Medulla oblongata (tissue), 1 donor: ENCODE measurements at regions not wholly inside any gene's neighbourhood (a gene's known extent, or its start where the extent isn't known, plus 50 kb on each side); places are given as distances from the start of the nearest gene placed in this dataset.

ENCODE experiments used
- DNase-seq: peaks from one replicate; pipeline ENCODE4 v3.0.0-alpha.2; 2015; ENCODE audit errors: extremely low spot score

- no peak for DNase-seq
Observed at GRCh38 chr16:65671071-65671470, 549.2 kb upstream of the CDH11 start.

GRCh38 chr16:65668064-65668595, 546.3 kb upstream of the CDH11 start:
- no peak for DNase-seq

DNA sequence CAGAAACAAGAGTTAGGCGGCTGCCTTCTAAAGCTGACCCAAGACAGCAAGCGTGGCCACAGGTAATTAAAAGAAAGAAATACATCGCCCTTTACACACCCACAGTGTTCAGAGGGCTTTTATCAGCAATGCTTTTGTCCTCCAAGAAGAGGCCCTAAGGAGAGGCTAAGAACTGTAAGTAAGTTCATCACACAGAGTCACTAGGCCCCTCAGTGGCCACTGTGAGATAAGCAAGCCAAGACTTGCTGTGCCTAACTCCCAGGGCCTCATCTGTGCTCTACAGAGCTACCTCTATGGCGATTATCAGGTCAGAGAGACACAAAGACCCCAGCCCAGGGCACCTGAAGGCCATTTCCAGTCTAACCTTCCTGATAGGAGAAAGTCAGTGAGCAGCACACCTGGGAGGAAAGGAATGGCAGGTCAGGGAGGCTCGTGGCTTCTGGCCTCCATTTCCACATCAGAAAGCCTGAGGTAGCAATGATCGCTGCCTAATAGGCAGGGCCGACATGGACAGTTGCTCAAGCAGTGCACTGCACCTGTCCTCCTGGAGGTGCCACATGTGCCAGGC, 545.2 kb upstream of the CDH11 start:
- no peak for DNase-seq

DNA sequence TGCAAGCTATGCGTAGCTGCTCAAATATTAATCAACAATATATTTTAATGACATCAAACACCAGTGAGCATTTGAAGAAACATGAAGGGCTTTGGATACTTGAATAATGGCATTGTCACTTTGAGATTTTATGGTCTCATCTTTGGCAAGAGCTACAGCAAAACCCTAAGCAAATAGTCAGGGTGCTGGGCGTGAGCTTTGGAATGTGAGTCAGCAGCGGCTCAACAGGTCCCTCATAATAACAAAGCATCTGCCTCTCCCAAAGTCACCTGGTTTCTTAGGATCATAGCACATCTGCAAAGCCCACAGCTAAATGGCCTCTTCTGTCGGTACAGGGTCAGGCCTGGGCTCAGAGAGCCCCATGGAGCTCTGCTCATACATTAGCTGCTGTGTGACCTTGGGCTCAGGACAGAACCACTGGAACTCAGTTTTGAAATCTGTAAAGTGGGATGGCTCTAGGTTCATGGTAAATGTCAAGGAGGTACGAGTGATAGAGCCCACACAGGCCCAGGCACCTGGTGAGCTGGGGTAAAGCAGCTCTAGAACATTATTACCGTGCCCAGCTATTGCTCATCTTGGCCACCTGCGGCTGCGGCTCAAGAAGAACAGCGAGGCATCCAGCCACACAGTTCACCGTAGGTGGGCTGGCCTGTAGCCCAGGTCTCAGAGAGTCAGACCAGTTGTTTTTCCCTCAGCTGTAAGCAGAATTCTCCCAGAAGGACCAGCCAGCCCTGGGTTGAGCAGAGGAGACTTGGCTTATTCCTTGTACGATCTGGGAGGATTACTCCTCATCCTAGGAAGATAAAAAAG, 544.5 kb upstream of the CDH11 start:
- no peak for DNase-seq

DNA sequence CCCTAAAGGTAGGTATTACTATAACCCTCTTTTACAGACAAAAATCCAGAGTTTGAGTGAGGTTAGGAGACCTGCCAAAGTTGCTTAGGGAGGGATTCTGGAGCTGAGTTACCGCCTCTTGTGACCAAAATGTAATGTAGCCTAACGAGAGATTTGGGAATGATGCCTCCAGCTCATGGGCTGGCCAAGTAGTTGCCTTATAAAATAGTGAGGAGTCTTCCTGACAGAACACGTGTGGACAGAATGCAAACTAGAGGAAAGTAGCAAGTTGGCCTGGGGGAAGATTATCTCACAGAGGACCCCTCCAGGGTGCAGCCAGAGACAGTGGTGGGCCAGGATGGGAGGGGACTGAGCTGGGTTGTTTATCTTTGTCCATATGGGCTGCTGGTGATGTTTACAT, 543.7 kb upstream of the CDH11 start:
- DNase-seq, result no peak

GRCh38 chr16:65663774-65664173, 541.9 kb upstream of the CDH11 start:
- no peak for DNase-seq

DNA sequence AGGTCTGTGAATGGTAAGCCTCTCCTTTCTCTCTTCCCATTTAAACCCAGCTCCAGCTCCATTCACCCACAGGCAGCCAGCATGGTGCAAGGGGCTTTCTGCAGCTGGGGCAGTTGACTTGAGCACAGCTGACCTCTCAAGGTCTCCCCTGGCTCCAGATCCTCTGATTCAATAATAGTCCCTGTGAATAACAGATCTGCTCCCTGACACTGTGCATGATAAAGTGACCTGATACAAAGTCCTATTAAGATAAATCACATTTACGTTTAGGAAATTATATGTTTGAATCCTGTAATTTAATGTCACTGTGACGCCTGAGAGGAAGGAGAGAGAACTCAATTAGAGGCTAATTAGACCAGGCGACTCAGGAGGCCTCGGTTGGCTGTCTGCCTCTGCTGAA, 540.4 kb upstream of the CDH11 start:
- DNase-seq, result no peak

DNA sequence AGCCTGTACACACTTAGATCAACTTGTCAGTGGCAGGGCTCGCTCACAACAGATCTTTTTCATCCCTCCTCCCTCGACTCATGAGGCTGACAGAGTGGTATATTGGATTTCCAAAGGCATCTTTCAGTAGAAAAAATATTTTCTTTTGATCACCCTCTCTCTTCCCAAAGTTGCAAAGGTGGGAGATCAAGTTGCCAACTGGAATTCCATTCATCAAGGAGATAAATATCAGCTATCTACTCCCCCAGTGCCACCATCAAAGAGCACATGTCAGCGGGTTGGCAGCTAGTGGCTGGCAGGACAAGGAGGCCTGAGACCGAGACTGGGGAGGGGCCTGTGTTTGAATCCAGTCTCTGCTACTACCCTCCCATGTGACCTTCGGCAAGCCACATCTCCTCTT, 539.7 kb upstream of the CDH11 start:
- DNase-seq, result no peak

- DNase-seq, result no peak
Observed at GRCh38 chr16:65660390-65660789, 538.5 kb upstream of the CDH11 start.

- DNase-seq, result no peak
Observed at GRCh38 chr16:65659758-65660157, 537.9 kb upstream of the CDH11 start.

GRCh38 chr16:65658787-65659220, 536.9 kb upstream of the CDH11 start:
- no peak for DNase-seq

DNA sequence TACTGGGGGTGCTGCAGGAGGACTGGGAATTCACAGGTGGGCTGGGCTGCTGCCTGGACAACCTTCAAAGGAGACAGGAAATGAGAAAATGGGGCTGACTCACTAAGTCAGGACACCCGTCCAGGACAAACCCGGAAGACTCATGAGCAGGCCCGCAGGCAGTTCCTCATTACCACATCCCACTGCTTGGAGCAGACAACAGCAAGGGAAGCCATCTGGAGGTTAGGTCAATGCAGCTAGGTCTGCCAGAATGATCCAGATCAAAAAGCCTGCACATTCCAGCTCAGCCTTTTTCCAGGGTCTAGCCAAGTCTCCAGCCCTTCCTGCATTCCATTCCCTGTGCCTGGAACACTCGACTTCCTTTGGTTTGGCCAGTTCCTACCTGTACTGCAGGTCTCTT, 536.5 kb upstream of the CDH11 start:
- DNase-seq, result no peak

GRCh38 chr16:65657556-65657955, 535.7 kb upstream of the CDH11 start:
- no peak for DNase-seq

- DNase-seq, result no peak
Observed at GRCh38 chr16:65657071-65657494, 535.2 kb upstream of the CDH11 start.

GRCh38 chr16:65655802-65656201, 533.9 kb upstream of the CDH11 start:
- DNase-seq, result no peak

GRCh38 chr16:65648101-65648500, 526.2 kb upstream of the CDH11 start:
- DNase-seq, result no peak

GRCh38 chr16:65644821-65645220, 523.0 kb upstream of the CDH11 start:
- no peak for DNase-seq

DNA sequence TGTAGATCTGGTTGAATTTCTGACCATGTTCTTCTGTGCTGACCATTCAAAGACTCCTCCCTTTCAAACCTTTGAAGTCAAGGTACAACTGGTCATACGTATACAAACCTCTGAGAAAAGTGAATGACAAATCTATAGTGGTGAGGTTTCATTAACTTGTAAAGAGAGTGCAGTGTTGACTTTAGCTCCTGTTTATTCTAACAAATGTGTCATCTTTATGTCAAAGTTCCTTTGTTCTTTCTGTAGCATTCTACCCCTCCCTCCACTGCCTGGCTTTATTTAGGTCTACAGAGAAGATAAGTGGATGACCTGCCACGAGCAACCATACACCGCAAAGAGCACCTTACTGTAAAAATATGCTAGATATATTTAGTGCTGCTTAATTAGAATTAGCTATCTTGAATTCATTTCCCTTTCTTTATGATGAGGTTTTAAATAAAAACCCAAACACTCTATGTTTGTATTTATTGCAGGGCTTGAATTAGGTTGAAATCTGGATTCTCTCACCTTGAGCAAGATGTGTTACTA, 520.0 kb upstream of the CDH11 start:
- DNase-seq, result no peak

DNA sequence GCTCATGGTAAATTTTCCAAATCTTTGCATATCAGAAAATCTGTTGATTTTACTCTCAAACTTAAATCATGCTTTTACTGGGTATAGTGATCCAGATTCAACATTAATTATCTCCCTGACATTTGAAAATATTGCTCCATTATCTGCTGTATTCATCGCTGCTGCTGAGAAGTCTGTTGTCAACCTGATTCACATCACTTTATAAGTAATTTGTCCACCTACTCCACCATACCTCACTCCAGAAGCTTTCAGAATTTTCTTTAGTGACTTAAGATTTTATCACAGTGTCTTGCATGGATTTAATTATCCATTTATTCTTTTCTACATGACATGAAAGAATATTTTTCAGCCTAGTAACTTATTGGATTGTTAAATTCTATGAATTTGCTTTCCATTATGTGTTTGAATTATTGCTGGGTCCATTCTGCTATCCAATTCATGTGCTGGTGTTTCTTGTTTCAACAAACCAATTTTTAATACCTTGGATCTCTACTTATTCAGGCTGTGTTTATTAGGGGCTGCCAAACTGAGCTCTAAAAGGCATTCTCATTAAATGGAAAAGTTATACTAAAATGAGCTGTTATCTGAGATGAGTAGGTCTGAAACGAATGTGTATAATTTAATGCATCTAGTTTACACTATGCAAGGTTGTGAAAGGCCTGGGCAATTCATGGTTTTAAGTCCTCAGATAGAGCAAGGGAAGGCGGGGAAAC, 519.3 kb upstream of the CDH11 start:
- no peak for DNase-seq

GRCh38 chr16:65634833-65635232, 513.0 kb upstream of the CDH11 start:
- no peak for DNase-seq

DNA sequence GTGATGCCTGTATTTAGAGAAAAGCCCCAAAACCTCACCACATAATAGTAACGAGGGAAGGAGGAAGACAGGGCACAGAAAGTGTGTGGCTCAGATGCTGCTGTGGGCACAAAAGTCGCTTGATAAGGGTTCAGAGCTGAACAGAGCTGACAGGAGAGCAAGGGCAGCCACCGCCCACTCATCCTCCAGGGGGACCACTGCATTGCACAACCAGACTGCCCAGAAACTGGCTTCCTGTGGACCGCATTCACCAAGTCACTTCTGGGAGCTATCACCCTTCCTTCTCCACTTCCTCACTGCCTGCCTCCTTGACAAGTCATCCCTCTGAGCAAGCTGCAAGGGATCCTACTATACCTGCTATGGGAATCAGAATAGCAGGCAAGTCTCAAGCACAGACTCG, 512.4 kb upstream of the CDH11 start:
- DNase-seq, result no peak

- no peak for DNase-seq
Observed at GRCh38 chr16:65624666-65625065, 502.8 kb upstream of the CDH11 start.
